ENCODE measurements at regions not wholly inside any gene's neighbourhood (a gene's known extent, or its start where the extent isn't known, plus 50 kb on each side); places are given as distances from the start of the nearest gene placed in this dataset.

GRCh38 chr10:117429643-117430265 is 54.5 kb upstream of the PDZD8 start:
- TF ChIP-seq SP1 (CRISPR knock-in tag; conservative IDR thresholded peaks at IDR 0.05) (no peak), CREB1 (CRISPR knock-in tag; IDR thresholded peaks at IDR 0.05) (no peak), ZNF121 (CRISPR knock-in tag; IDR thresholded peaks at IDR 0.05) (no peak), IRF2 (CRISPR knock-in tag; IDR thresholded peaks at IDR 0.05; ENCODE audit: borderline replicate concordance, low read depth) (no peak), TEAD4 (CRISPR knock-in tag; IDR thresholded peaks at IDR 0.05) (no peak), NFYB (CRISPR knock-in tag; conservative IDR thresholded peaks at IDR 0.05; ENCODE audit: low read depth) (no peak), ELF4 (CRISPR knock-in tag; IDR thresholded peaks at IDR 0.05; ENCODE audit: low read depth) (no peak), TEAD1 (CRISPR knock-in tag; IDR thresholded peaks at IDR 0.05) (no peak), JUN (CRISPR knock-in tag; IDR thresholded peaks at IDR 0.05) (no peak)
- TF ChIP-seq, protein P1, sequence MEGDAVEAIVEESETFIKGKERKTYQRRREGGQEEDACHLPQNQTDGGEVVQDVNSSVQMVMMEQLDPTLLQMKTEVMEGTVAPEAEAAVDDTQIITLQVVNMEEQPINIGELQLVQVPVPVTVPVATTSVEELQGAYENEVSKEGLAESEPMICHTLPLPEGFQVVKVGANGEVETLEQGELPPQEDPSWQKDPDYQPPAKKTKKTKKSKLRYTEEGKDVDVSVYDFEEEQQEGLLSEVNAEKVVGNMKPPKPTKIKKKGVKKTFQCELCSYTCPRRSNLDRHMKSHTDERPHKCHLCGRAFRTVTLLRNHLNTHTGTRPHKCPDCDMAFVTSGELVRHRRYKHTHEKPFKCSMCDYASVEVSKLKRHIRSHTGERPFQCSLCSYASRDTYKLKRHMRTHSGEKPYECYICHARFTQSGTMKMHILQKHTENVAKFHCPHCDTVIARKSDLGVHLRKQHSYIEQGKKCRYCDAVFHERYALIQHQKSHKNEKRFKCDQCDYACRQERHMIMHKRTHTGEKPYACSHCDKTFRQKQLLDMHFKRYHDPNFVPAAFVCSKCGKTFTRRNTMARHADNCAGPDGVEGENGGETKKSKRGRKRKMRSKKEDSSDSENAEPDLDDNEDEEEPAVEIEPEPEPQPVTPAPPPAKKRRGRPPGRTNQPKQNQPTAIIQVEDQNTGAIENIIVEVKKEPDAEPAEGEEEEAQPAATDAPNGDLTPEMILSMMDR (IDR thresholded peaks at IDR 0.05): no peak
- TF ChIP-seq, protein P2, sequence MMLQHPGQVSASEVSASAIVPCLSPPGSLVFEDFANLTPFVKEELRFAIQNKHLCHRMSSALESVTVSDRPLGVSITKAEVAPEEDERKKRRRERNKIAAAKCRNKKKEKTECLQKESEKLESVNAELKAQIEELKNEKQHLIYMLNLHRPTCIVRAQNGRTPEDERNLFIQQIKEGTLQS (CRISPR knock-in tag; conservative IDR thresholded peaks at IDR 0.05): no peak
- TF ChIP-seq, protein P3, sequence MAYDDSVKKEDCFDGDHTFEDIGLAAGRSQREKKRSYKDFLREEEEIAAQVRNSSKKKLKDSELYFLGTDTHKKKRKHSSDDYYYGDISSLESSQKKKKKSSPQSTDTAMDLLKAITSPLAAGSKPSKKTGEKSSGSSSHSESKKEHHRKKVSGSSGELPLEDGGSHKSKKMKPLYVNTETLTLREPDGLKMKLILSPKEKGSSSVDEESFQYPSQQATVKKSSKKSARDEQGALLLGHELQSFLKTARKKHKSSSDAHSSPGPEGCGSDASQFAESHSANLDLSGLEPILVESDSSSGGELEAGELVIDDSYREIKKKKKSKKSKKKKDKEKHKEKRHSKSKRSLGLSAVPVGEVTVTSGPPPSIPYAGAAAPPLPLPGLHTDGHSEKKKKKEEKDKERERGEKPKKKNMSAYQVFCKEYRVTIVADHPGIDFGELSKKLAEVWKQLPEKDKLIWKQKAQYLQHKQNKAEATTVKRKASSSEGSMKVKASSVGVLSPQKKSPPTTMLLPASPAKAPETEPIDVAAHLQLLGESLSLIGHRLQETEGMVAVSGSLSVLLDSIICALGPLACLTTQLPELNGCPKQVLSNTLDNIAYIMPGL (CRISPR knock-in tag; IDR thresholded peaks at IDR 0.05): no peak
